ENCODE measurements at regions not wholly inside any gene's neighbourhood (a gene's known extent, or its start where the extent isn't known, plus 50 kb on each side); places are given as distances from the start of the nearest gene placed in this dataset.

- H3K4me3 ChIP-seq (ENCODE audit: low read depth, low read length) = no peak overlapping the region
- ChIA-PET CTCF (interaction anchor here (1.2 to 1.4 kb wide), 2 partner anchors 11 kb away, joined by 3 to 4 read pairs; no protein-coding TSS in a partner anchor), POLR2A (no interaction called here)
Observed at GRCh38 chr6:15987569-15987968, 141.3 kb upstream of the MYLIP start.

GRCh38 chr6:15986027-15986629 is 142.8 kb upstream of the MYLIP start:
- Histone ChIP-seq H3K4me3 (ENCODE audit: low read depth, low read length) (no peak overlapping the region), H3K27me3 (ENCODE audit: control insufficient read depth, insufficient read depth, low read length) (no peaks in the 10 kb centered on the region), H3K36me3 (ENCODE audit: control insufficient read depth, insufficient read depth, low read length) (no peaks in the 10 kb centered on the region)
- no peak for TF ChIP-seq CTCF (IDR thresholded peaks at IDR 0.05; ENCODE audit: insufficient read depth, low read depth, low read length)
- DNase-seq (ENCODE audit: low read depth) = no peak
- ChIA-PET POLR2A (no interaction called here), CTCF (interaction anchor here (1.2 kb wide), 1 partner anchor 9 kb away, joined by 4 read pairs; no protein-coding TSS in a partner anchor)

More at GRCh38 chr6:15987569-15987968, 141.3 kb upstream of the MYLIP start:
- H3K27me3 ChIP-seq (ENCODE audit: control insufficient read depth, insufficient read depth, low read length) = no peaks in the 10 kb centered on the region
- no peak for TF ChIP-seq CTCF (IDR thresholded peaks at IDR 0.05; ENCODE audit: insufficient read depth, low read depth, low read length)
- no peaks in the 10 kb centered on the region for H3K36me3 ChIP-seq (ENCODE audit: control insufficient read depth, insufficient read depth, low read length)
- DNase-seq (ENCODE audit: low read depth) = no peak

GRCh38 chr6:15985379-15985959 is 143.4 kb upstream of the MYLIP start:
- Histone ChIP-seq H3K4me3 (ENCODE audit: low read depth, low read length) (no peak overlapping the region), H3K27me3 (ENCODE audit: control insufficient read depth, insufficient read depth, low read length) (no peaks in the 10 kb centered on the region), H3K36me3 (ENCODE audit: control insufficient read depth, insufficient read depth, low read length) (no peaks in the 10 kb centered on the region)
- CTCF ChIA-PET = no interaction called here
- no peak for TF ChIP-seq CTCF (IDR thresholded peaks at IDR 0.05; ENCODE audit: insufficient read depth, low read depth, low read length)
- DNase-seq (ENCODE audit: low read depth) = no peak
- POLR2A ChIA-PET = no interaction called here

GRCh38 chr6:15981956-15982355 is 146.9 kb upstream of the MYLIP start:
- POLR2A ChIA-PET = no interaction called here

More at GRCh38 chr6:15981956-15982355, 146.9 kb upstream of the MYLIP start:
- TF ChIP-seq CTCF (IDR thresholded peaks at IDR 0.05; ENCODE audit: insufficient read depth, low read depth, low read length) = no peak
- Histone ChIP-seq H3K36me3 (ENCODE audit: control insufficient read depth, insufficient read depth, low read length) (no peaks in the 10 kb centered on the region), H3K4me3 (ENCODE audit: low read depth, low read length) (no peak overlapping the region), H3K27me3 (ENCODE audit: control insufficient read depth, insufficient read depth, low read length) (no peaks in the 10 kb centered on the region)
- no peak for DNase-seq (ENCODE audit: low read depth)
- CTCF ChIA-PET = interaction anchor here (1.9 kb wide), 1 partner anchor 11 kb away, joined by 5 read pairs; no protein-coding TSS in a partner anchor
